WTC11 (cell line): ENCODE measurements at regions not wholly inside any gene's neighbourhood (a gene's known extent, or its start where the extent isn't known, plus 50 kb on each side); places are given as distances from the start of the nearest gene placed in this dataset.

Source experiments
- ATAC-seq: fragments of 200-7000 bp; cut with Tn5 transposase; 2 replicates; pipeline ENCODE4 v1.10.0; 2021; ENCODE audit warnings: mild to moderate bottlenecking, moderate library complexity
- CTCF ChIA-PET: fragments of 300-600 bp; sonication (Branson Sonifier 250); formaldehyde crosslinking; loops from one replicate; lab custom pipeline; 2021; ENCODE audit warnings: antibody characterized with exemption; lab: Charles Lee
- POLR2A ChIA-PET: fragments of 350-600 bp; sonication (Branson Sonifier 250); formaldehyde crosslinking; loops from one replicate; lab custom pipeline; 2021; ENCODE audit warnings: antibody characterized with exemption; lab: Charles Lee
- DNase-seq: peaks from one replicate; pipeline ENCODE4 v3.0.0; 2021; ENCODE audit warnings: low spot score
- H3K27ac Mint-ChIP-seq: 2 replicates; pipeline ENCODE4 v1.8.0; 2021; ENCODE audit warnings: mixed read lengths
- H3K27me3 Mint-ChIP-seq: 2 replicates; pipeline ENCODE4 v1.8.0; 2021; ENCODE audit warnings: low read depth, mild to moderate bottlenecking, moderate library complexity, mixed read lengths
- H3K36me3 Mint-ChIP-seq: 2 replicates; pipeline ENCODE4 v1.8.0; 2021; ENCODE audit warnings: mixed read lengths
- H3K4me1 Mint-ChIP-seq: 2 replicates; pipeline ENCODE4 v1.8.0; 2022; ENCODE audit warnings: mixed read lengths
- H3K4me3 Mint-ChIP-seq: 2 replicates; pipeline ENCODE4 v1.8.0; 2021; ENCODE audit warnings: mild to moderate bottlenecking, moderate library complexity, mixed read lengths
- H3K9me3 Mint-ChIP-seq: 2 replicates; pipeline ENCODE4 v1.8.0; 2021; ENCODE audit warnings: mixed read lengths
- ATF1 ChIP-seq: sonication (generic); formaldehyde crosslinking; IDR thresholded peaks from 2 replicates; pipeline ENCODE4 v1.8.1; 2023; ENCODE audit warnings: mild to moderate bottlenecking, moderate library complexity, missing genetic modification reagents
- ATF6 ChIP-seq: sonication (generic); formaldehyde crosslinking; IDR thresholded peaks from 2 replicates; pipeline ENCODE4 v1.8.1; 2023; ENCODE audit warnings: mild to moderate bottlenecking, missing genetic modification reagents
- CREM ChIP-seq: sonication (generic); formaldehyde crosslinking; IDR thresholded peaks from 2 replicates; pipeline ENCODE4 v1.8.1; 2022; ENCODE audit warnings: mild to moderate bottlenecking, missing genetic modification reagents, moderate library complexity
- E2F1 ChIP-seq: sonication (generic); formaldehyde crosslinking; IDR thresholded peaks from 2 replicates; pipeline ENCODE4 v1.8.0; 2022; ENCODE audit warnings: mild to moderate bottlenecking, missing genetic modification reagents
- E2F5 ChIP-seq: sonication (generic); formaldehyde crosslinking; IDR thresholded peaks from 2 replicates; pipeline ENCODE4 v1.8.1; 2022; ENCODE audit warnings: mild to moderate bottlenecking, moderate library complexity, missing genetic modification reagents
- ELF4 ChIP-seq: sonication (generic); formaldehyde crosslinking; IDR thresholded peaks from 2 replicates; pipeline ENCODE4 v1.8.1; 2022; ENCODE audit warnings: low read depth, mild to moderate bottlenecking, moderate library complexity, missing genetic modification reagents
- ESRRA ChIP-seq: sonication (generic); formaldehyde crosslinking; IDR thresholded peaks from 2 replicates; pipeline ENCODE4 v1.8.1; 2022; ENCODE audit warnings: mild to moderate bottlenecking, missing genetic modification reagents, borderline replicate concordance
- GABPB1 ChIP-seq: sonication (generic); formaldehyde crosslinking; IDR thresholded peaks from 2 replicates; pipeline ENCODE4 v1.8.1; 2023; ENCODE audit warnings: mild to moderate bottlenecking, missing genetic modification reagents
- JAZF1 ChIP-seq: fragments of 250-450 bp; sonication (Bioruptor Pico); IDR thresholded peaks from 2 replicates; pipeline ENCODE4 v1.9.0; 2021; ENCODE audit warnings: moderate library complexity, mild to moderate bottlenecking, inconsistent platforms
- MXD4 ChIP-seq: fragments of 250-450 bp; sonication (Bioruptor Pico); IDR thresholded peaks from 2 replicates; pipeline ENCODE4 v1.8.0; 2021; ENCODE audit warnings: mild to moderate bottlenecking, moderate library complexity, borderline replicate concordance
- NFE2L1 ChIP-seq: sonication (generic); formaldehyde crosslinking; IDR thresholded peaks from 2 replicates; pipeline ENCODE4 v1.8.1; 2023; ENCODE audit warnings: missing genetic modification reagents
- SMAD3 ChIP-seq: sonication (generic); formaldehyde crosslinking; IDR thresholded peaks from 2 replicates; pipeline ENCODE4 v1.8.0; 2022; ENCODE audit warnings: missing genetic modification reagents, mild to moderate bottlenecking, borderline replicate concordance
- SP1 ChIP-seq: sonication (generic); formaldehyde crosslinking; conservative IDR thresholded peaks from 2 replicates; pipeline ENCODE4 v1.8.1; 2022; ENCODE audit warnings: missing genetic modification reagents
- ZBTB21 ChIP-seq: sonication (generic); formaldehyde crosslinking; IDR thresholded peaks from 2 replicates; pipeline ENCODE4 v1.8.1; 2023; ENCODE audit warnings: mild to moderate bottlenecking, missing genetic modification reagents, borderline replicate concordance
- ZMAT4 ChIP-seq: fragments of 250-450 bp; sonication (Bioruptor Pico); IDR thresholded peaks from 2 replicates; pipeline ENCODE4 v1.9.0; 2021; ENCODE audit warnings: mild to moderate bottlenecking
- ZNF219 ChIP-seq: sonication (generic); formaldehyde crosslinking; IDR thresholded peaks from 2 replicates; pipeline ENCODE4 v1.8.0; 2023; ENCODE audit warnings: missing genetic modification reagents, mild to moderate bottlenecking, borderline replicate concordance
- ZNF425 ChIP-seq: fragments of 250-450 bp; sonication (Bioruptor Pico); conservative IDR thresholded peaks from 2 replicates; pipeline ENCODE4 v1.9.0; 2021; ENCODE audit warnings: mild to moderate bottlenecking

GRCh38 chr2:37827455-37827854 is 97.6 kb upstream of the RMDN2 start (continued):
- no peak for TF ChIP-seq ATF6 (CRISPR knock-in tag)
- no peak for TF ChIP-seq SMAD3 (CRISPR knock-in tag)
- TF ChIP-seq E2F1 (CRISPR knock-in tag) = no peak
- TF ChIP-seq ESRRA (CRISPR knock-in tag) = no peak

- no peak overlapping the region for H3K27ac Mint-ChIP-seq
- H3K36me3 Mint-ChIP-seq = no peaks in the 10 kb centered on the region
- ATAC-seq (no peak), DNase-seq (no peak)
- ChIA-PET POLR2A (no interaction called here), CTCF (interaction anchor here (1.8 to 5.0 kb wide), 3 partner anchors 49 to 432 kb away, joined by 6 to 23 read pairs (median 6); no protein-coding TSS in a partner anchor)
- no peak for TF ChIP-seq ATF1 (CRISPR knock-in tag)
- no peak for TF ChIP-seq NFE2L1
- peaks cover 5% of the 10 kb centered on the region; the same call in 1 of the 2 replicates for H3K4me1 Mint-ChIP-seq
- H3K9me3 Mint-ChIP-seq = no peaks in the 10 kb centered on the region
- H3K4me3 Mint-ChIP-seq = no peak overlapping the region
- H3K27me3 Mint-ChIP-seq = no peaks in the 10 kb centered on the region
Observed at GRCh38 chr2:37827911-37828511, 97.1 kb upstream of the RMDN2 start.

GRCh38 chr2:37829202-37829601 is 95.9 kb upstream of the RMDN2 start:
- no peak for TF ChIP-seq ZNF219 (CRISPR knock-in tag)
- no peak for TF ChIP-seq ELF4 (CRISPR knock-in tag)
- no peak for TF ChIP-seq ZMAT4 (CRISPR knock-in tag)
- TF ChIP-seq SP1 = no peak
- TF ChIP-seq ZNF425 = no peak
- no peak for TF ChIP-seq GABPB1 (CRISPR knock-in tag)
- no peak for TF ChIP-seq E2F5 (CRISPR knock-in tag)
- no peak for TF ChIP-seq ZBTB21
- no peak for TF ChIP-seq E2F1 (CRISPR knock-in tag)
- TF ChIP-seq CREM = no peak
- no peak for TF ChIP-seq MXD4 (CRISPR knock-in tag)
- no peak for TF ChIP-seq JAZF1 (CRISPR knock-in tag)
- Mint-ChIP-seq H3K27ac (no peak overlapping the region), H3K36me3 (no peaks in the 10 kb centered on the region), H3K4me1 (peaks cover 5% of the 10 kb centered on the region; the same call in 1 of the 2 replicates), H3K4me3 (no peak overlapping the region), H3K27me3 (no peaks in the 10 kb centered on the region), H3K9me3 (no peaks in the 10 kb centered on the region)
- ChIA-PET POLR2A (no interaction called here), CTCF (interaction anchor here (2.0 to 5.0 kb wide), 3 partner anchors 48 to 433 kb away, joined by 5 to 23 read pairs (median 6); no protein-coding TSS in a partner anchor)
- no peak for DNase-seq
- peak; percentile 49 for ATAC-seq
